ENCODE measurements at regions not wholly inside any gene's neighbourhood (a gene's known extent, or its start where the extent isn't known, plus 50 kb on each side); places are given as distances from the start of the nearest gene placed in this dataset.

DNA sequence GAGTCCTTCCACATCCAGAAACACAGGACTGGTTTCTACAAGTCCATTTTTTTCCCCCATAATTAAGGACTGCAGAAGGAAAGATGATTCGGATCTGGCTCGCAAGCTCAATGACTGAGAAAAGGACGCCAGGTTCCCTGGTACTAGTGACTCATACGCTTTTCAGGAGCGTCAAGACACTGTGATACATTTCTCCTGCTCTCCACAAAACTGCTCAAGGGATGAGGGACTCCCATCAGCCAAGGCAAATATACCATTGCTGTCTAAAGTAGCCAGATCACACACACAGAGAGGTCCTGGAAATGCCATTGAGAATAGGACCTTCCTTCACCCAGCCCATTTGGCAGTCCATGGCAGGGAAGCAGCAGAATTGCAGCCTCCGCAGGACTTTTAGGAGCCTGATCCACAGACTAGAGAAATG, 253.6 kb upstream of the IRF2BP2 start:
- TF ChIP-seq, protein P1, sequence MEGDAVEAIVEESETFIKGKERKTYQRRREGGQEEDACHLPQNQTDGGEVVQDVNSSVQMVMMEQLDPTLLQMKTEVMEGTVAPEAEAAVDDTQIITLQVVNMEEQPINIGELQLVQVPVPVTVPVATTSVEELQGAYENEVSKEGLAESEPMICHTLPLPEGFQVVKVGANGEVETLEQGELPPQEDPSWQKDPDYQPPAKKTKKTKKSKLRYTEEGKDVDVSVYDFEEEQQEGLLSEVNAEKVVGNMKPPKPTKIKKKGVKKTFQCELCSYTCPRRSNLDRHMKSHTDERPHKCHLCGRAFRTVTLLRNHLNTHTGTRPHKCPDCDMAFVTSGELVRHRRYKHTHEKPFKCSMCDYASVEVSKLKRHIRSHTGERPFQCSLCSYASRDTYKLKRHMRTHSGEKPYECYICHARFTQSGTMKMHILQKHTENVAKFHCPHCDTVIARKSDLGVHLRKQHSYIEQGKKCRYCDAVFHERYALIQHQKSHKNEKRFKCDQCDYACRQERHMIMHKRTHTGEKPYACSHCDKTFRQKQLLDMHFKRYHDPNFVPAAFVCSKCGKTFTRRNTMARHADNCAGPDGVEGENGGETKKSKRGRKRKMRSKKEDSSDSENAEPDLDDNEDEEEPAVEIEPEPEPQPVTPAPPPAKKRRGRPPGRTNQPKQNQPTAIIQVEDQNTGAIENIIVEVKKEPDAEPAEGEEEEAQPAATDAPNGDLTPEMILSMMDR (IDR thresholded peaks at IDR 0.05), result no peak
- TF ChIP-seq EP300 (IDR thresholded peaks at IDR 0.05; ENCODE audit: borderline replicate concordance in 1 of 2, low read depth in 1 of 2, low read length in 1 of 2) (no peak), MXI1 (IDR thresholded peaks at IDR 0.05; ENCODE audit: low read depth, low read length) (no peak), RFX5 (IDR thresholded peaks at IDR 0.05; ENCODE audit: low read length) (no peak), RAD21 (IDR thresholded peaks at IDR 0.05; ENCODE audit: low read length) (no peak), SIN3A (IDR thresholded peaks at IDR 0.05; ENCODE audit: borderline replicate concordance, low read depth, low read length) (no peak), GABPA (IDR thresholded peaks at IDR 0.05; ENCODE audit: low read depth) (no peak), TCF12 (IDR thresholded peaks at IDR 0.05) (no peak)

All from SK-N-SH (cell line).